ENCODE measurements at regions not wholly inside any gene's neighbourhood (a gene's known extent, or its start where the extent isn't known, plus 50 kb on each side); places are given as distances from the start of the nearest gene placed in this dataset.
"Not testable (repeated sequence)": the region's sequence is repeated elsewhere in the genome, so short reads cannot be mapped to it uniquely, and the experiment has no call there.

- ChIA-PET POLR2A (no interaction called here), CTCF (no interaction called here)
- no peak overlapping the region for H3K27ac Mint-ChIP-seq
- peaks cover 8% of the 10 kb centered on the region for H3K9me3 Mint-ChIP-seq
- H3K4me1 Mint-ChIP-seq = no peaks in the 10 kb centered on the region
- H3K36me3 Mint-ChIP-seq (ENCODE audit: low read depth) = no peaks in the 10 kb centered on the region
- no peak overlapping the region for H3K4me3 Mint-ChIP-seq
- DNase-seq = no peak
- no peaks in the 10 kb centered on the region for H3K27me3 Mint-ChIP-seq
Measured at GRCh38 chr9:75359638-75360037, 271.3 kb downstream of the OSTF1 start.

GRCh38 chr9:75360252-75360651 lies 271.9 kb downstream of the OSTF1 start:
- no peak for DNase-seq

GRCh38 chr9:75362446-75362845 lies 274.1 kb downstream of the OSTF1 start:
- POLR2A ChIA-PET; H3K4me1 Mint-ChIP-seq; H3K36me3 Mint-ChIP-seq (ENCODE audit: low read depth); H3K9me3 Mint-ChIP-seq; H3K27ac Mint-ChIP-seq; H3K27me3 Mint-ChIP-seq; CTCF ChIA-PET; H3K4me3 Mint-ChIP-seq; DNase-seq: not testable (repeated sequence)

More at GRCh38 chr9:75360252-75360651, 271.9 kb downstream of the OSTF1 start:
- ChIA-PET CTCF (no interaction called here), POLR2A (no interaction called here)
- no peaks in the 10 kb centered on the region for H3K4me1 Mint-ChIP-seq
- H3K27me3 Mint-ChIP-seq = no peaks in the 10 kb centered on the region
- no peak overlapping the region for H3K4me3 Mint-ChIP-seq
- peaks cover 8% of the 10 kb centered on the region for H3K9me3 Mint-ChIP-seq
- H3K36me3 Mint-ChIP-seq (ENCODE audit: low read depth) = no peaks in the 10 kb centered on the region
- no peak overlapping the region for H3K27ac Mint-ChIP-seq

- Mint-ChIP-seq H3K9me3 (peaks cover 8% of the 10 kb centered on the region), H3K27ac (no peak overlapping the region), H3K36me3 (ENCODE audit: low read depth) (no peaks in the 10 kb centered on the region), H3K27me3 (no peaks in the 10 kb centered on the region), H3K4me3 (no peak overlapping the region), H3K4me1 (no peaks in the 10 kb centered on the region)
- ChIA-PET CTCF (no interaction called here), POLR2A (no interaction called here)
- no peak for DNase-seq
Measured at GRCh38 chr9:75365196-75365595, 276.9 kb downstream of the OSTF1 start.

- POLR2A ChIA-PET = no interaction called here
- DNase-seq = no peak
Measured at GRCh38 chr9:75369989-75370388, 281.7 kb downstream of the OSTF1 start.

GRCh38 chr9:75372499-75373268 lies 284.4 kb downstream of the OSTF1 start:
- Mint-ChIP-seq H3K36me3 (ENCODE audit: low read depth) (no peaks in the 10 kb centered on the region), H3K27me3 (no peaks in the 10 kb centered on the region), H3K4me3 (no peak overlapping the region), H3K27ac (no peak overlapping the region), H3K4me1 (no peaks in the 10 kb centered on the region), H3K9me3 (no peaks in the 10 kb centered on the region)
- POLR2A ChIA-PET = no interaction called here
- CTCF ChIA-PET = no interaction called here
- DNase-seq = no peak

More at GRCh38 chr9:75369989-75370388, 281.7 kb downstream of the OSTF1 start:
- no peak overlapping the region for H3K4me3 Mint-ChIP-seq
- H3K36me3 Mint-ChIP-seq (ENCODE audit: low read depth) = no peaks in the 10 kb centered on the region
- no peaks in the 10 kb centered on the region for H3K9me3 Mint-ChIP-seq
- H3K4me1 Mint-ChIP-seq = no peaks in the 10 kb centered on the region
- CTCF ChIA-PET = no interaction called here
- no peaks in the 10 kb centered on the region for H3K27me3 Mint-ChIP-seq
- no peak overlapping the region for H3K27ac Mint-ChIP-seq

- no peaks in the 10 kb centered on the region for H3K4me1 Mint-ChIP-seq
- no peak for DNase-seq
- H3K27me3 Mint-ChIP-seq = no peaks in the 10 kb centered on the region
- no peak overlapping the region for H3K4me3 Mint-ChIP-seq
- POLR2A ChIA-PET = no interaction called here
- H3K36me3 Mint-ChIP-seq (ENCODE audit: low read depth) = no peaks in the 10 kb centered on the region
- CTCF ChIA-PET = no interaction called here
- H3K27ac Mint-ChIP-seq = no peak overlapping the region
- H3K9me3 Mint-ChIP-seq = no peaks in the 10 kb centered on the region
Measured at GRCh38 chr9:75376680-75377254, 288.5 kb downstream of the OSTF1 start.

- POLR2A ChIA-PET = no interaction called here
- no peak overlapping the region for H3K27ac Mint-ChIP-seq
- DNase-seq = no peak
- CTCF ChIA-PET = no interaction called here
- no peaks in the 10 kb centered on the region for H3K27me3 Mint-ChIP-seq
- H3K4me3 Mint-ChIP-seq = no peak overlapping the region
- no peaks in the 10 kb centered on the region for H3K9me3 Mint-ChIP-seq
- no peaks in the 10 kb centered on the region for H3K4me1 Mint-ChIP-seq
- H3K36me3 Mint-ChIP-seq (ENCODE audit: low read depth) = no peaks in the 10 kb centered on the region
Measured at GRCh38 chr9:75378036-75378435, 289.7 kb downstream of the OSTF1 start.

- Mint-ChIP-seq H3K27me3 (no peaks in the 10 kb centered on the region), H3K4me1 (no peaks in the 10 kb centered on the region), H3K27ac (no peak overlapping the region), H3K4me3 (no peak overlapping the region), H3K9me3 (peaks cover 2% of the 10 kb centered on the region), H3K36me3 (ENCODE audit: low read depth) (no peaks in the 10 kb centered on the region)
- DNase-seq = no peak
- POLR2A ChIA-PET = no interaction called here
- CTCF ChIA-PET = no interaction called here
Measured at GRCh38 chr9:75378926-75379325, 290.6 kb downstream of the OSTF1 start.

- POLR2A ChIA-PET = no interaction called here
- CTCF ChIA-PET = no interaction called here
- Mint-ChIP-seq H3K4me1 (no peaks in the 10 kb centered on the region), H3K36me3 (ENCODE audit: low read depth) (no peaks in the 10 kb centered on the region), H3K27ac (no peak overlapping the region), H3K9me3 (peaks cover 15% of the 10 kb centered on the region), H3K4me3 (no peak overlapping the region), H3K27me3 (no peaks in the 10 kb centered on the region)
- no peak for DNase-seq
Measured at GRCh38 chr9:75382126-75382525, 293.8 kb downstream of the OSTF1 start.

- H3K27ac Mint-ChIP-seq; H3K36me3 Mint-ChIP-seq (ENCODE audit: low read depth); DNase-seq; H3K4me3 Mint-ChIP-seq; CTCF ChIA-PET; POLR2A ChIA-PET; H3K27me3 Mint-ChIP-seq; H3K4me1 Mint-ChIP-seq: not testable (repeated sequence)
- peaks cover 15% of the 10 kb centered on the region for H3K9me3 Mint-ChIP-seq
Measured at GRCh38 chr9:75383420-75384034, 295.2 kb downstream of the OSTF1 start.

- ChIA-PET CTCF (no interaction called here), POLR2A (no interaction called here)
- no peak for DNase-seq
- Mint-ChIP-seq H3K9me3 (peaks cover 15% of the 10 kb centered on the region), H3K36me3 (ENCODE audit: low read depth) (no peaks in the 10 kb centered on the region), H3K4me1 (no peaks in the 10 kb centered on the region), H3K27ac (no peak overlapping the region), H3K4me3 (no peak overlapping the region), H3K27me3 (no peaks in the 10 kb centered on the region)
Measured at GRCh38 chr9:75385236-75385635, 296.9 kb downstream of the OSTF1 start.

GRCh38 chr9:75389101-75389500 lies 300.8 kb downstream of the OSTF1 start:
- no peak for DNase-seq
- Mint-ChIP-seq H3K36me3 (ENCODE audit: low read depth) (no peaks in the 10 kb centered on the region), H3K27me3 (no peaks in the 10 kb centered on the region), H3K27ac (no peak overlapping the region), H3K4me1 (no peaks in the 10 kb centered on the region), H3K4me3 (no peak overlapping the region), H3K9me3 (peaks cover 12% of the 10 kb centered on the region)
- ChIA-PET CTCF (no interaction called here), POLR2A (no interaction called here)

GRCh38 chr9:75390951-75391350 lies 302.6 kb downstream of the OSTF1 start:
- Mint-ChIP-seq H3K27ac (no peak overlapping the region), H3K9me3 (no peaks in the 10 kb centered on the region), H3K4me3 (no peak overlapping the region), H3K36me3 (ENCODE audit: low read depth) (no peaks in the 10 kb centered on the region), H3K27me3 (no peaks in the 10 kb centered on the region), H3K4me1 (no peaks in the 10 kb centered on the region)
- DNase-seq = no peak
- ChIA-PET POLR2A (no interaction called here), CTCF (no interaction called here)

Measured in activated CD4-positive, alpha-beta memory T cell treated with anti-CD3 and anti-CD28 coated beads, Interleukin-2, amount 10 ng/mL, durations not matched to agents 7 days and 5 days (primary cell).